LNCAP (cell line): ENCODE measurements at regions not wholly inside any gene's neighbourhood (a gene's known extent, or its start where the extent isn't known, plus 50 kb on each side); places are given as distances from the start of the nearest gene placed in this dataset.

Experiments
- TF ChIP-seq, protein P1 (sequence below): fragments of 450-650 bp; IDR thresholded peaks from 2 replicates; pipeline ENCODE4 v1.5.1; 2017; ENCODE audit warnings: mild to moderate bottlenecking

DNA sequence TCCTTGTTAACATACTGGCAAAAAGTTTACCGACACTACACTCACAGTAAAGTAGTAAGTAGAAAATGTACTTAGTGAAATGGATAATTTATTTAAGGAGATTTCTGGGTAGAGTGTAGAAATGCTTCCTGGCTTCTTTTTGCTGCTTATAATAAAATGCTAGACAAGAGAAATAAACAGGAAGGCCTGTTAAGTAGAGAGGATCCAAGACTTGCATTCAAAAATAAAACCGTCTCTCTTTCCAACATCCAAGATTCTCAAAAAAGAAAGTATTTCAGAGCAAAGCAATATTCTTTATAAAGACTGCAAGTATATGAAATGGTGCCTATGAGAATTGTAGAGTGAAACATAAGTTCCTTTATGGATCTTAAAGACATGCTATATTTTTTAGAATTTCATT lies 77.0 kb upstream of the CNTN6 start:
- TF ChIP-seq, protein P1, sequence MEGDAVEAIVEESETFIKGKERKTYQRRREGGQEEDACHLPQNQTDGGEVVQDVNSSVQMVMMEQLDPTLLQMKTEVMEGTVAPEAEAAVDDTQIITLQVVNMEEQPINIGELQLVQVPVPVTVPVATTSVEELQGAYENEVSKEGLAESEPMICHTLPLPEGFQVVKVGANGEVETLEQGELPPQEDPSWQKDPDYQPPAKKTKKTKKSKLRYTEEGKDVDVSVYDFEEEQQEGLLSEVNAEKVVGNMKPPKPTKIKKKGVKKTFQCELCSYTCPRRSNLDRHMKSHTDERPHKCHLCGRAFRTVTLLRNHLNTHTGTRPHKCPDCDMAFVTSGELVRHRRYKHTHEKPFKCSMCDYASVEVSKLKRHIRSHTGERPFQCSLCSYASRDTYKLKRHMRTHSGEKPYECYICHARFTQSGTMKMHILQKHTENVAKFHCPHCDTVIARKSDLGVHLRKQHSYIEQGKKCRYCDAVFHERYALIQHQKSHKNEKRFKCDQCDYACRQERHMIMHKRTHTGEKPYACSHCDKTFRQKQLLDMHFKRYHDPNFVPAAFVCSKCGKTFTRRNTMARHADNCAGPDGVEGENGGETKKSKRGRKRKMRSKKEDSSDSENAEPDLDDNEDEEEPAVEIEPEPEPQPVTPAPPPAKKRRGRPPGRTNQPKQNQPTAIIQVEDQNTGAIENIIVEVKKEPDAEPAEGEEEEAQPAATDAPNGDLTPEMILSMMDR = no peak

DNA sequence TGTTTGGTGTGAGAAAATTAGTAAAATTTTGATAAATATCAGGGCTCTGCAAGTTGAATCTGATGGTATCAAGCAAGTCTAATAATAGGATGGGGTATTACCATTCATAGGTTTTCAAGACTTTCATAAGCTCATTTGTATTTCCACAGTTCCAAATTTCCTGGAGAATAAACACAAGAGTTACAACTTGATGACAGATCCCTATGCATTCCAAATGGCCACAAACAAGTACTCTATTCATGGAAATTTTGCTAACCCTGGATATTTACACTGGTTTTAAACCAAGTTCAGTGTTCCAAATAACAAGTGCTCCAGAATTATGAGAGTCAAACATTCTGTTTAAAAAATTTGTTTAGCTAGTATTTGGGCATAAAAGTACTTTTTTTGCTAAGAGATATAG lies 75.0 kb upstream of the CNTN6 start:
- TF ChIP-seq, protein P1 = no peak

DNA sequence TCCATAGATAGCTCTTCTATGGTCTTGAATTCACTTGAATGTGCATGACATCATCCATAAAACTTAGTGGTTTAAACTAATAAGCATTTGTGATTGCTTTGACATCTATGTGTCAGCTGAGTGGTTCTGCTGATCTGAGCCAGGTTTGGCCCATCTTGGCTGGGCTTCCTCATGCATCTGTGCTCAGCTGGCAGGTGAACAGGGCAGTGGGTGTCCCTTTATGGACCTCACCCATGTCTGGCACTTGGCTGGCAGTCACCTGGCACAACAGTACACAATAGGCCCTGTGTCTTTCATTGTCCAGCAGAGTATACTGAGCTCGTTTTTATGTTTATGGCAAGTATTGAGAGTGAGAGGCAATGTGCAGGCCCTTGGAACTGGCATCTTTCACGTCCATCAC lies 73.7 kb upstream of the CNTN6 start:
- TF ChIP-seq, protein P1 = no peak

DNA sequence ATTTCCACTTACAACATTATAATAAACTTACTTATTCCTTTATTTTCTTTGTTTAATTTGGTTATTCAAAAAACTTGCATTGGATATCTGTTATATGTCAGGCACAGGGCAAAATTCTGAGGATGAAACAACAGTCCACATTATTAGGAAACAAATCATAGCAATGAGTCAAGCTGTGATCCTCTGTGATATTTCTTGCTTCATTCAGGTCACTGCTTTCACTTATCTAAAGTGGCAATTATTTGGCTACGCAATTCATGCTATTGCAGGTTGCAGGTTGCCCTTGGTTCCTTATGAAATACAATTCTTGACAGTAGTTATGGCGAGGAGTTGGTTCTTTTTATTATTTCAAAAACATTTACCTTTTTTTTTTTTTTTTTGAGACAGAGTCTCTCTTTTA lies 66.4 kb upstream of the CNTN6 start:
- TF ChIP-seq, protein P1 = no peak

DNA sequence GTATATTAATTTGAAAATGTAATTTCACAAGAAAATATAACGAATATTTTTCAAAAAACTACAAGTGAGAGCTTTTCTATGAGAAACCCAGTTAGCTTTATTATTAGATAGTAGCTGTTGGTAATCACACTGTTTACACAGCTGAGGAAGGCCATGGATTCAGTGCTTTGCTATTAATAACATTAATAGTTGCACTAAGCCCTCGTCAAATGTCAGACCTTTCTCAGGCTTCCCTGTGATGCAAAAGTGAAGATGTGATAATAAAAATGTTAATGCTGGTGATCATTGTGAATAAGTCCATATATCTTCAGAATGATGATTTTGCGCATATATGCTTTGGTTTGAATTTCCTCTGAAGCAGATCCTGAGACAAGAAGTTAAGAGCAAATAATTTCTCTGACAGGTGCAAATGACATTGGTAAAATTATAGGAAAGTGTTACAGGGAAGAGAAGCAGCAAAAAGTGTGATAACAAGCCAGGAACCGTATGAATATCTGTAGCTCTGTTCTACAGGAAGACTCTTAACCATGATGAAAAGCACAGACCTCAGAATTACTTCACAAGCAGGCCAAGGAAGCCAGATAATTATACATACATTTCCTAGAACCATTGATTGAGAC lies 56.5 kb upstream of the CNTN6 start:
- TF ChIP-seq, protein P1 = no peak

DNA sequence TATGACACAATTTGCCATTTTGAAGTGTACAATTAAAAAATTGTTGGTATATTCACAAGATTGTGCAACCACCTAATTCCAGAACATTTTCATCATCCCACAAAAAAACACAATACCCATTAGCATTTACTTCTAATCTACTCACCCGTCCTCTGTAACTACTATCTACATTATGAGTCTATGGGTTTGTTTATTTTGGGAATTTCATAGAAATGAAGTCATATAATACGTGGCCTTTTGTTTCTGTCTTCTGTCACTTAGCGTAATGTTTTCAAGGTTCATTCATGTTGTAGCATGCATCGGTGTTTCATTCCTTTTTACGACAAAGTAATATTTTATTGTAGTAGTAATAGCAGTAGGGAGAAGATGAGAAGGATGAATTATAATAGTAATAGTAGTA lies 55.2 kb upstream of the CNTN6 start:
- TF ChIP-seq, protein P1 = no peak
